ENCODE measurements at regions not wholly inside any gene's neighbourhood (a gene's known extent, or its start where the extent isn't known, plus 50 kb on each side); places are given as distances from the start of the nearest gene placed in this dataset.

GRCh38 chr1:68326481-68326880 is 94.2 kb upstream of the WLS start:
- Histone ChIP-seq H3K4me1 (ENCODE audit: insufficient read depth, low read length, poor library complexity, severe bottlenecking) (no peaks in the 10 kb centered on the region), H3K9me3 (ENCODE audit: low read depth, low read length, poor library complexity, severe bottlenecking) (no peaks in the 10 kb centered on the region), H3K27me3 (replicated peaks; ENCODE audit: insufficient read depth, low read depth, low read length, poor library complexity) (no peaks in the 10 kb centered on the region), H3K36me3 (ENCODE audit: insufficient read depth, low read length, poor library complexity, severe bottlenecking) (no peaks in the 10 kb centered on the region), H3K27ac (ENCODE audit: low read depth, low read length, poor library complexity, severe bottlenecking) (no peak overlapping the region), H3K4me3 (ENCODE audit: low read depth, low read length, poor library complexity, severe bottlenecking) (no peak overlapping the region)
- DNase-seq (ENCODE audit: low spot score) = no peak
- CTCF ChIA-PET = no interaction called here
- intact Hi-C loops (cut with micrococcal nuclease; ENCODE audit: unreplicated experiment) = no loop called here
- TF ChIP-seq CTCF (conservative IDR thresholded peaks at IDR 0.05; ENCODE audit: low read depth, low read length) (no peak), EZH2 (IDR thresholded peaks at IDR 0.05; ENCODE audit: borderline replicate concordance, low read depth, low read length, poor library complexity, severe bottlenecking) (no peak)
- POLR2A ChIA-PET (ENCODE audit: low non-redundant PET) = no interaction called here
- no TSS peak for BruUV-seq (replicated peaks)

GRCh38 chr1:68324316-68324715 is 92.0 kb upstream of the WLS start:
- DNase-seq (ENCODE audit: low spot score) = no peak
- ChIA-PET POLR2A (ENCODE audit: low non-redundant PET) (no interaction called here), CTCF (no interaction called here)
- H3K9me3 ChIP-seq (ENCODE audit: low read depth, low read length, poor library complexity, severe bottlenecking) = no peaks in the 10 kb centered on the region
- H3K27ac ChIP-seq (ENCODE audit: low read depth, low read length, poor library complexity, severe bottlenecking) = no peak overlapping the region
- no peaks in the 10 kb centered on the region for H3K36me3 ChIP-seq (ENCODE audit: insufficient read depth, low read length, poor library complexity, severe bottlenecking)
- intact Hi-C loops (cut with micrococcal nuclease; ENCODE audit: unreplicated experiment) = no loop called here
- BruUV-seq (replicated peaks) = no TSS peak
- no peaks in the 10 kb centered on the region for H3K27me3 ChIP-seq (replicated peaks; ENCODE audit: insufficient read depth, low read depth, low read length, poor library complexity)
- TF ChIP-seq EZH2 (IDR thresholded peaks at IDR 0.05; ENCODE audit: borderline replicate concordance, low read depth, low read length, poor library complexity, severe bottlenecking) (no peak), CTCF (conservative IDR thresholded peaks at IDR 0.05; ENCODE audit: low read depth, low read length) (no peak)
- H3K4me1 ChIP-seq (ENCODE audit: insufficient read depth, low read length, poor library complexity, severe bottlenecking) = no peaks in the 10 kb centered on the region
- H3K4me3 ChIP-seq (ENCODE audit: low read depth, low read length, poor library complexity, severe bottlenecking) = no peak overlapping the region

- Histone ChIP-seq H3K4me1 (ENCODE audit: insufficient read depth, low read length, poor library complexity, severe bottlenecking) (no peaks in the 10 kb centered on the region), H3K27ac (ENCODE audit: low read depth, low read length, poor library complexity, severe bottlenecking) (no peak overlapping the region), H3K27me3 (replicated peaks; ENCODE audit: insufficient read depth, low read depth, low read length, poor library complexity) (no peaks in the 10 kb centered on the region), H3K9me3 (ENCODE audit: low read depth, low read length, poor library complexity, severe bottlenecking) (no peaks in the 10 kb centered on the region), H3K36me3 (ENCODE audit: insufficient read depth, low read length, poor library complexity, severe bottlenecking) (no peaks in the 10 kb centered on the region), H3K4me3 (ENCODE audit: low read depth, low read length, poor library complexity, severe bottlenecking) (no peak overlapping the region)
- no peak for DNase-seq (ENCODE audit: low spot score)
- intact Hi-C loops (cut with micrococcal nuclease; ENCODE audit: unreplicated experiment) = no loop called here
- CTCF ChIA-PET = no interaction called here
- no TSS peak for BruUV-seq (replicated peaks)
- no peak for TF ChIP-seq CTCF (conservative IDR thresholded peaks at IDR 0.05; ENCODE audit: low read depth, low read length)
- no peak for TF ChIP-seq EZH2 (IDR thresholded peaks at IDR 0.05; ENCODE audit: borderline replicate concordance, low read depth, low read length, poor library complexity, severe bottlenecking)
- POLR2A ChIA-PET (ENCODE audit: low non-redundant PET) = no interaction called here
Measured at GRCh38 chr1:68322837-68323687, 90.7 kb upstream of the WLS start.

All from A673 (cell line).